H7 (cell line): ENCODE measurements at regions not wholly inside any gene's neighbourhood (a gene's known extent, or its start where the extent isn't known, plus 50 kb on each side); places are given as distances from the start of the nearest gene placed in this dataset.
"Not testable (repeated sequence)": the region's sequence is repeated elsewhere in the genome, so short reads cannot be mapped to it uniquely, and the experiment has no call there.

ENCODE experiments used
- DNase-seq: peaks from one replicate; pipeline ENCODE4 v3.0.0; 2012
- H3K27me3 ChIP-seq: 2 replicates; pipeline ENCODE4 v1.6.0; 2011; ENCODE audit warnings: mild to moderate bottlenecking, low read length; ENCODE audit not compliant: control insufficient read depth, insufficient read depth
- H3K36me3 ChIP-seq: replicated peaks from 2 replicates; pipeline ENCODE4 v1.5.1; 2011; ENCODE audit warnings: low read length; ENCODE audit not compliant: control insufficient read depth, insufficient read depth
- H3K4me3 ChIP-seq: 2 replicates; pipeline ENCODE4 v1.5.1; 2011; ENCODE audit warnings: low read depth, mild to moderate bottlenecking, control low read depth, low read length, moderate library complexity; ENCODE audit not compliant: insufficient read depth

DNA sequence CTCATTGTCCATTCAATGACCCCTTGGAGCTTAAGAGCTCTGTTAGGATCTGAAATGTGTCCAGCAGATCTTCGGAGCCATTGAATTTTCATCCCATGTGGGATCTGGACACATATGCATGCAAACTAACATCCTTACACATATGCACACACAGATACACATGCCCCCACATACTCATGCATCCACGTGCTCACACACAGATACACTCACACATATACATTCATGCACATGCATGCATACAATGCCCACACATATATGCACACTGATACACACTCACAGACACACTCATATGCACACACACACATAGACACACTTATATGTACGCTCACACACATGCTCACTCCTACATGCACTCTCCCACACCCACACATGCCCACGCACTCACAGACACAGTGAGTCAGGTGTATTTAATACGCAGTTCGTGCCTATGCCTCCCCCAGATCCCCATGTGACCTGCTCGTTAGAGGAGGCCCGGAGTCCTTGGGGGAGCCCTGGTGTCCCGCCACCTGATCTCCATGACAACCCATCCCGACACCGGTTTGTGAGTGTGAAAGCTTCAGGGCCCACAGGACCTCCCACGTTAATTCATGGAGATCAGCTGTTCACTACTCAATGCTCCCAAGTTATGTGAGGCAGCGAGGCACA lies 121.9 kb upstream of the SULF2 start:
- H3K36me3 ChIP-seq = no peaks in the 10 kb centered on the region
- H3K27me3 ChIP-seq = no peaks in the 10 kb centered on the region
- no peak overlapping the region for H3K4me3 ChIP-seq
- no peak for DNase-seq

DNA sequence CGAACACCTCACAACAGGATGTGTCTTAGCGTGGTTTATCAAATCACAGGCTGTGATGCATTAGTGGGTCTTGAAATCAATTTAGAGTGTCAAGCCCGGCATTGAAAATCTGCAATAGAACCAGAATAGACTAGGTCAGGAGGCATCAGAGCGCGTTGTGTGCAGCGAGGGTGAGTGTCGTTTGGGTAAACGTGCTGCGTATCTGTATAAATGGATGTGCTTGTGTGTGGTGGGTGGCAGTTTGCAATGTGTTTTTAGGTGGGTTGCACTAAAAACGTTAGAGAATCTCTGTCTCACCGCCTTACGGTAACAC lies 121.0 kb upstream of the SULF2 start:
- DNase-seq = no peak
- no peaks in the 10 kb centered on the region for H3K27me3 ChIP-seq
- no peak overlapping the region for H3K4me3 ChIP-seq
- H3K36me3 ChIP-seq = no peaks in the 10 kb centered on the region

DNA sequence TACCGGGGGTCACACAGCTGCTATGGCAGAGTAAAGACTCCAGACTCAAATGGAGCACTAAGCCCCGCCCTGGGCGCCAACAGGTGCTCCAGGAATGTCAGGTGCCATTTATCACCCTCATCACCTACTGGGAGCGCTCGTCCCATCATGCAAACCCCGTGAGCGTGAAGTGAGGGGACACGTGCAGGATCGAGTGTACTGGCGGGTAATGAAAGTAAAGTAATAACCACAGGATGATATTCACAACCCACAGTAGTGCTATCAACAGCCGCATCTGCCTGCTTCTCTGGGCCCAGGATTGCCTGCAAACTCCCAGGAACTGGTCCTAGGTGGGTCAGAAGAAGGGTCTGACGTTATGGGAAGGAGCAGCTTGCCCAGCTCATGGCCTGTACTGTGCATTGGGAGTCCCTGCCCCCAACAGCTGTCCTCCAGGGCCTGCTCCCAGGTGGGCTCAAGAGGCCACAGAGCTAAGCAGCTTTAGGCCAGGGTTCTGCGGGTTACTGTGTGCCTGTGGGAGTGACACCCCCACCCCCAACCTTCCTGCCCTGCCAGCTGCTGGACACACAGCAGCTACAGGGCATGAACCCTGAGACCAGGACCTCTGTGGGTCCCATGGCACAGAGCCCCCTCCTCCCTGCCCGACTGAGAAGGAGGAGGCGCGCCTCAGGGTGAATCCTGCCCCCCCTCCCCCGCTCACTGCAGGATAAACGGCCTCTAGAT lies 120.5 kb upstream of the SULF2 start:
- H3K36me3 ChIP-seq = no peaks in the 10 kb centered on the region
- H3K27me3 ChIP-seq = no peaks in the 10 kb centered on the region
- DNase-seq = no peak
- no peak overlapping the region for H3K4me3 ChIP-seq

DNA sequence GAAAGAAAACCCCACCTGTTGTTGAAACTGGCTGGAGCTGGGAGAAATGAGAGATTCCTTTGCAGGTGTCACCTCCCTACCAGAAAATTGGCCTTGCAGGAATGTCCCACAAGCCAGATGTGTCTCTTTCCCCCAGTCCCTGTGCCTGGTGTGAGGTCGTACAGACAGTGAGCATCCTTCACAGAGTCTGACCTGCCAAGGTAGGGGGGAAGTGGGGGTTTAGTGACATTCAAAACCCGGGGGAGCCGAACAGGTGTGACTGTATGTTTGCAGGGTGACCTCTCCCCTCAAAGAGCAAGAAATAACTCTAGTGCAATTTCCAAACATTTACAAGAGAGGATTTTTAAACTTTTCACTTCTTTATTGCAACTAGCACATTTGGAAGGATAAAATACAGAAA lies 117.7 kb upstream of the SULF2 start:
- not testable (repeated sequence) for DNase-seq, H3K4me3 ChIP-seq, H3K27me3 ChIP-seq, H3K36me3 ChIP-seq

DNA sequence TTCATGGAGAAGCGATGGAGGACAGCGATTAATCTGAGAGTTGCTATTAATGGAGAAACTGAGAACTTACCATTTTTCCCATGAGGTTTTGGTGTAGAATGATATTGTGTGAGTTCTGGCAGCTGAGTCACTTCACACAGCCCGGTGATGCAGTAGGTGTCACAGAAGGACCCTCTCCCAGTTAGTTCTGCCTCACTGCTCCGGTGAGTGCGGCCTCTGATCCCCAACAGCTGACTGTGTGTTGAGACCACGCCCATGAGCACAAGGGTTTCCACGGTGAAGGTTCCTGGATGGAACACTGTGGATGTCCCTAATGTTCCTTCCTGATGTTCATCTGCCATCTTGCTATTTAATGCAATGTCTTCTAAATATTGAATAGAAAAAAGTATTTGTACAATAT lies 114.0 kb upstream of the SULF2 start:
- not testable (repeated sequence) for H3K27me3 ChIP-seq, DNase-seq, H3K36me3 ChIP-seq, H3K4me3 ChIP-seq

DNA sequence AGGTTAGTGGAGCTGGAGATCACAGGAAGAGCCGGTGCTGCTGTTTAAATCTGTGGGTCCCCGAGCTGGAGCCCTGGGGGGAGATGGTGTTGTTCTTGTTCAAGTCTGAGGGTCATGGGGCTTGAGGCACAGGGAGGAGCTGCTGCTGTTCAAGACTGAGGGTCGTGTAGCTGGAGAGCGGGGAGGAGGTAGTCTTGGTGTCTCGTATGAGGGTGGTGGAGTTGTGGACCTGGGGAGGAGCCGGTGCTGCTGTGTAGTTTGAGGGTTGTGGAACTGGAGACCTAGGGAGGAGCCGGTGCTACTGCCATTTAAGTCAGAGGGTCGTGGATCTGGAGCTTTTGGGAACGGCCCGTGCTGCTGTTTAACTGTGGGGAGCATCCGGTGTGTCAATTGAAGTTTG lies 112.2 kb upstream of the SULF2 start:
- no peak for DNase-seq
- Histone ChIP-seq H3K36me3 (no peaks in the 10 kb centered on the region), H3K4me3 (no peak overlapping the region), H3K27me3 (no peaks in the 10 kb centered on the region)

DNA sequence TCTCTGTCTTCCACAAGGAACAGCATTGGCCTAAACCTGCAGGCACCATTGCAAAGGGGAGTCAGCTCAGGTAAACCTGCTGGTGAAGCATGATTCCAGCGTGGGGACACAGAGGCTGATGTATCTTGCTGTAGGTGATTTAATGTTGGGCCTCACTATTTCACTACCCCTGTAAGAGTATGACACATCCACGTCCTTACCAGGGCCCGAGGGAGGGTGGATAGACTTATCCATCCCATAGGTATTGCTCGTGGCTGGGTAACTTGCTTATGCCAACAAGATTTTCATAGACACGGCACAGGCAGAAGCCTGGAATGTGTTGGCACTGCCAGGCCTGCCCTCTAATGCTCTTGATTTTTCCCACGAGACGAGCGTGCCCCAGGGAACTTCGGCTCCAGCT lies 107.4 kb upstream of the SULF2 start:
- not testable (repeated sequence) for DNase-seq, H3K36me3 ChIP-seq, H3K4me3 ChIP-seq, H3K27me3 ChIP-seq

DNA sequence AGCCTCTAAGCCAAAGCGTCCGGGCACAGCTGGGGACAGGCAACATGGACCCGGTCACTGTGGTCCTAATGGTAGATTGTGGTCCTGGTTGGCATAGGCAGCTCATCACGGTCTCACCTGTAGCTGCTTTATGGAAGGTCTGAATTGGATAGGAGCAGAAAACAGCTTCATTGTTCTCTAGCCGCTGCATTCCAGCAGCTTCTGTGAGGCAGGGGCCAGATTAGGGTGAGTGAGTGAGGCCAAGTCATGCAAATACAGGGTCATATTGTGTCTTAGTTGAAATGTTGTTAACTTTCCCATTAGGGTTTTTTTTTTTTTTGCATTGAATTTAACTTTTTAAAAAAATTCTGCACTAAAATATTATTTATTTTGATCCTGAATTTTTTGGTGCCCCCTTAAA lies 105.4 kb upstream of the SULF2 start:
- H3K27me3 ChIP-seq, H3K4me3 ChIP-seq, DNase-seq, H3K36me3 ChIP-seq: not testable (repeated sequence)

DNA sequence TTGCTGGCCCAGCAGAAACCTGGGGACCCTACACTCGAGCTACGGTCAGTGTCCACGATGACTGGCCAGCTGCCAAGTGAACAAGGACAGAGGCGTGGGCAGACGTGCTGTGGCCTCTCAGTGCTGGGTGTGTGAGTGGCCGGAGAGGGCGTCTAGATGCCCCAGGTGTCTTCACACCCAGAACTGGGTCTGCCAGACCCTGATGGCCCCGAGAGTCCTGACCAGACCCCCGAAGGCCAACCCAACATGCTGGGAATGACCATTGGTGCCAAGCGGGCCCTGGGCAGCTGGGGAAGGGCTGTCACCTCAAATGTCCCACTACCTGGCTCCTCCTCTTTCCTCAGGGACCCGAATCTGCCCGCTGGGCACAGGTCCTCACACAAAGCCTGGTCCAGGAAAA lies 104.5 kb upstream of the SULF2 start:
- not testable (repeated sequence) for H3K36me3 ChIP-seq, DNase-seq, H3K27me3 ChIP-seq, H3K4me3 ChIP-seq

DNA sequence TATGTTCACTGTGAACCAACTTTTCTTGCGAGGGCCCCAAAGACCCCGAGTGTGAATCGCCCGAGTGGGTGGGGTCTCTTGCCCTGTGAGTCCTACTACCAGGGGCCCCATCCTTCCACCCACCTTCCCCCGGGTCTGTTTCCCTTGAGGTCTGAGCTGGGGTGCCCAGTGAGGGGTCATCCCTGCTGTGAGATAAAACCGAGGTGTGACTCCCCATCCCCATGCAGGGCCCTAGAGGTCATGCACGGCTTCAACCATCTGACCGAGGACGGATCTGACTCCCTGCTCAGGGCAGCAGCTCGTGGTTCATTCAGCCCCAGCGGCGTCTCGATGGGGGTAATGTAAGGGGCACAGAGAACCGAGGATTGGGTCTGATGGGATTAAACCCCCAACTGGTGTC lies 103.1 kb upstream of the SULF2 start:
- H3K36me3 ChIP-seq = no peaks in the 10 kb centered on the region

DNA sequence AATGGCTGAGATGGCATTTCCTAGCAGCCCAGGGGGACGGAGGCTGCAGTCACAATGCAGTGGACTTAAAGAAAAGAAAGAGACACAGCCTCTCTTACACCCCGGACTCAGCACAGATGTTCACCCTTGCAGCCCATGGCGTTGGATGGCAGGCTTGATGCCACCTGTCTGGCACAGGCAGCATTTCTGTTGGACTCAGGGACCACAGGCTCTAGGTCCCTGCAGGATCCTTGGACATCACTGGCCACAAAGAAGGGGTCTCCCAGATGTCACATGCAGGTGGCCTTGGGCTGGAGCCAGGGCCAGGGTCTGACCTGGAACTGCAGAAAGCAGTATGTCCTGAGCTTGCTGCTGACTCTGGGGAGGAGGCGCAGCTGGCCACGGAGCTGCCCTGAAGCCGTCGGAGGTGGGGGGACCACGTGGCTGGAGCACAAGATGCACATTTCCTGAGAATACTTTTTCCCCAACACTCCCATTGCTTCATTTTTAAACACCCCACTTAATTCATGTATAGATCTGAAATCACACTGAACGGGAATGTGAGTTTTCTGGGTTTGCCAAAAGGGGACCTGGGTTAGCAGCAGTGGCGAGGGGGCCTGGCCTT lies 102.3 kb upstream of the SULF2 start:
- no peak for DNase-seq
- Histone ChIP-seq H3K36me3 (no peaks in the 10 kb centered on the region), H3K27me3 (no peaks in the 10 kb centered on the region), H3K4me3 (no peak overlapping the region)

More for the DNA sequence above, 103.1 kb upstream of the SULF2 start:
- no peak for DNase-seq
- no peak overlapping the region for H3K4me3 ChIP-seq
- H3K27me3 ChIP-seq = no peaks in the 10 kb centered on the region

DNA sequence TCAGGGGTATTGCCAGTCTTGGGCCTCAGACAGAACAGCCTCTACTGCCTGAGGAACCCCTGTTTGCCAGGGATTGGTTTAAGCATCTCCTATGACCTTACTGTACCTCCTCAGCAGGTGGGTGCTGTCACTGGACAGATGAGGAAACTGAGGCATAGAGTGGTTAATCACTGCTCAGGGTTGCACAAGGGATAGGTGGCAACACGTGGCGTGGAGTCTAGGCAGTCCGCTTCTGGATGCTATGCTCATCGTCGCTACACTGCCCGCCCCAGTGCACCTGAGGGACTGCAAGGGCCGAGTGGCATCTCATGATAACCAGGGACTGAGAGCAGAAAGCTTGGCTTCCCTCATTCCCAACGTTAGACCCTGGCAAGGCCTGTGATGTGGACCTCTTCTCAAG lies 101.8 kb upstream of the SULF2 start:
- no peaks in the 10 kb centered on the region for H3K27me3 ChIP-seq
- H3K4me3 ChIP-seq = no peak overlapping the region
- H3K36me3 ChIP-seq = no peaks in the 10 kb centered on the region
- DNase-seq = no peak

DNA sequence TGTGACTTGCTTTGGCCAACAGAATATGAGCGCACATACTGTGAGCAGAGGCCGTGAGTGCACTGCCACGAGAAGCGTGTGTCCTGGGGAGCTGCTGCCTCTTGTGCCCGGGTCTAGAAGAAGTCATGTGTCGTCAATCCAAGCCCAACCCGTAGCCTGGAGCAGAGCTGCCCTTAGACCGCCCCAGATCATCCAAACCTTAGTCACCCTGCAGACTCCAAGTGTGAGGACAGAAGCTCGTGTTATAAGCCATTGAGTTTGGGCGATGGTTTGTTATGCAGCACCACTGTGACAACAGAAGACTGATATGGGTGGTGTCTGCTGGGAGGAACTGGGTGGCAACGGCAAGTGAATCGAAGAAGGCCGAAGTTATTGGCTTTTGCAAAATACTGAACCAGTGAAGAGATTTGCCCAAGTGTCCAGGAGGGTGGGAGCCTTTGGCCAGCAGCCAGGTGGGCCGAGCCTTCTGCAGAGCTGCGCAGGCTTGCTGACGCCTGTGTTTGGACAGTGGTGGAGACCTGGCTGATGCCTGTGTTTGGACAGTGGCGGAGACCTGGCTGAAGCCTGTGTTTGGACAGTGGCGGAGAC lies 101.3 kb upstream of the SULF2 start:
- no peaks in the 10 kb centered on the region for H3K36me3 ChIP-seq
- no peaks in the 10 kb centered on the region for H3K27me3 ChIP-seq
- H3K4me3 ChIP-seq = no peak overlapping the region
- no peak for DNase-seq

DNA sequence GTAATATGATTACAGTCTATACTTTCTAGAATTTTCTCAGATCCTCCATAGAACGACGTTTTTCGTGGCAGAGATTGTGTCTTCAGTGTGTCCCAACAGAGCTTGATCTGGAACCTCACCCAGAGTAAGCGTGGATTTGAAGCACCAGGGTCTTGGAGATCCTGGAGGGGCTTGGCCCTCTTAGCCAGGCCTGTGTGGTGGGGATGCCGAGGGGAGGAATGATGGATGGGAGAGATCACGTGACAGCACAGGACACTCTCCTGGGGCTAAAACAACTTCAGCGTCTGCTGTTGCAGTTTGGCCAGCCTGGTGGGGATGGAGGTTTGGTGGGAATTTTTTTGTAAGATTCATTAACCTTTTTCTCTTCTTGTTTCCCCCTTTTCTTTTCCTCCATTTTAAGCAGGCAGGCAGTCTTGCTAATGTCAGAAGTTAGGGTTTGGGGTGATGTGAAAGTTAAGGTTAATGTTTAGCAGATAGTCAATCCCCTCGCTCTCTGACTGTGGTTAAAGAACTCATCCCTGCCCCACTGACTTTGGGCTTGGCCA lies 100.7 kb upstream of the SULF2 start:
- Histone ChIP-seq H3K4me3 (no peak overlapping the region), H3K27me3 (no peaks in the 10 kb centered on the region), H3K36me3 (no peaks in the 10 kb centered on the region)
- no peak for DNase-seq

DNA sequence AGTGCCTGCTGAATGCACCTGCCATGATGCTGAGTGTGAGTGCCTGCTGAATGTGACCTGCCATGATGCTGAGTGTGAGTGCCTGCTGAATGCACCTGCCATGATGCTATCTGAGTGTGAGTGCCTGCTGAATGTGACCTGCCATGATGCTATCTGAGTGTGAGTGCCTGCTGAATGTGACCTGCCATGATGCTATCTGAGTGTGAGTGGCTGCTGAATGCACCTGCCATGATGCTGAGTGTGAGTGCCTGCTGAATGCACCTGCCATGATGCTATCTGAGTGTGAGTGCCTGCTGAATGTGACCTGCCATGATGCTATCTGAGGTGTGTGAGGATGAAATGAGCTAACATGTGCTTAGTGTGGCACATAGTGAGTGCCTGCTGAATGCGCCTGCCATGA lies 98.7 kb upstream of the SULF2 start:
- H3K4me3 ChIP-seq, H3K36me3 ChIP-seq, H3K27me3 ChIP-seq, DNase-seq: not testable (repeated sequence)
